Astrocyte (in vitro differentiated cells and primary cell): ENCODE measurements at regions not wholly inside any gene's neighbourhood (a gene's known extent, or its start where the extent isn't known, plus 50 kb on each side); places are given as distances from the start of the nearest gene placed in this dataset.

ENCODE experiments used
- DNase-seq: peaks from one replicate; pipeline ENCODE4 v3.0.0-alpha.2; 2010; ENCODE audit warnings: low read depth
- FAIRE-seq: peaks from 2 replicates; lab custom pipeline; 2011; peaks lifted over from hg19 to GRCh38; lab: Jason Lieb, UNC
- H2AFZ ChIP-seq: 2 replicates; pipeline ENCODE4 v1.6.0; 2012; ENCODE audit warnings: low read depth, low read length, inconsistent platforms
- H3K27ac ChIP-seq: 2 replicates; pipeline ENCODE4 v1.5.1; 2011; ENCODE audit warnings: low read depth, low read length, inconsistent platforms
- H3K27me3 ChIP-seq: 2 replicates; pipeline ENCODE4 v1.6.0; 2011; ENCODE audit warnings: low read length, inconsistent platforms; ENCODE audit not compliant: insufficient read depth
- H3K36me3 ChIP-seq: 2 replicates; pipeline ENCODE4 v1.5.1; 2011; ENCODE audit warnings: low read length, inconsistent platforms; ENCODE audit not compliant: insufficient read depth
- H3K4me1 ChIP-seq: 2 replicates; pipeline ENCODE4 v1.5.1; 2011; ENCODE audit warnings: low read length, inconsistent platforms; ENCODE audit not compliant: insufficient read depth
- H3K4me2 ChIP-seq: 2 replicates; pipeline ENCODE4 v1.6.0; 2012; ENCODE audit warnings: low read length, inconsistent platforms
- H3K4me3 ChIP-seq: 2 replicates; pipeline ENCODE4 v1.5.1; 2011; ENCODE audit warnings: low read depth, mild to moderate bottlenecking, low read length, inconsistent platforms; ENCODE audit not compliant: insufficient read depth
- H3K79me2 ChIP-seq: 2 replicates; pipeline ENCODE4 v1.6.0; 2012; ENCODE audit warnings: mild to moderate bottlenecking, low read length, inconsistent platforms; ENCODE audit not compliant: insufficient read depth
- H3K9ac ChIP-seq: 2 replicates; pipeline ENCODE4 v1.6.0; 2012; ENCODE audit warnings: mild to moderate bottlenecking, low read length, inconsistent platforms
- H3K9me3 ChIP-seq: 2 replicates; pipeline ENCODE4 v1.5.1; 2012; ENCODE audit warnings: low read depth, mild to moderate bottlenecking, low read length, inconsistent platforms; ENCODE audit not compliant: insufficient read depth
- H4K20me1 ChIP-seq: 2 replicates; pipeline ENCODE4 v1.6.0; 2012; ENCODE audit warnings: low read length, inconsistent platforms; ENCODE audit not compliant: insufficient read depth
- H3K27ac Mint-ChIP-seq: one replicate; pipeline ENCODE4 v1.8.0; 2021; ENCODE audit warnings: mild to moderate bottlenecking, mixed read lengths; ENCODE audit not compliant: unreplicated experiment
- H3K27me3 Mint-ChIP-seq: one replicate; pipeline ENCODE4 v1.8.0; 2021; ENCODE audit warnings: low read depth, mixed read lengths; ENCODE audit not compliant: unreplicated experiment
- H3K36me3 Mint-ChIP-seq: one replicate; pipeline ENCODE4 v1.8.0; 2021; ENCODE audit warnings: low read depth, mixed read lengths; ENCODE audit not compliant: unreplicated experiment
- H3K4me1 Mint-ChIP-seq: one replicate; pipeline ENCODE4 v1.8.0; 2021; ENCODE audit warnings: low read depth, mixed read lengths; ENCODE audit not compliant: unreplicated experiment
- H3K4me3 Mint-ChIP-seq: one replicate; pipeline ENCODE4 v1.8.0; 2021; ENCODE audit warnings: mild to moderate bottlenecking, moderate library complexity, mixed read lengths; ENCODE audit not compliant: unreplicated experiment
- H3K9me3 Mint-ChIP-seq: one replicate; pipeline ENCODE4 v1.8.0; 2021; ENCODE audit warnings: mild to moderate bottlenecking, mixed read lengths; ENCODE audit not compliant: unreplicated experiment
- CTCF ChIP-seq: IDR thresholded peaks from 2 replicates; pipeline ENCODE4 v1.5.1; 2011; ENCODE audit warnings: low read depth, mild to moderate bottlenecking, inconsistent platforms, low read length, moderate library complexity; ENCODE audit not compliant: insufficient read depth
- EZH2 ChIP-seq: IDR thresholded peaks from 2 replicates; pipeline ENCODE4 v1.6.1; 2012; ENCODE audit warnings: mild to moderate bottlenecking, low read length, inconsistent platforms; ENCODE audit not compliant: insufficient read depth

DNA sequence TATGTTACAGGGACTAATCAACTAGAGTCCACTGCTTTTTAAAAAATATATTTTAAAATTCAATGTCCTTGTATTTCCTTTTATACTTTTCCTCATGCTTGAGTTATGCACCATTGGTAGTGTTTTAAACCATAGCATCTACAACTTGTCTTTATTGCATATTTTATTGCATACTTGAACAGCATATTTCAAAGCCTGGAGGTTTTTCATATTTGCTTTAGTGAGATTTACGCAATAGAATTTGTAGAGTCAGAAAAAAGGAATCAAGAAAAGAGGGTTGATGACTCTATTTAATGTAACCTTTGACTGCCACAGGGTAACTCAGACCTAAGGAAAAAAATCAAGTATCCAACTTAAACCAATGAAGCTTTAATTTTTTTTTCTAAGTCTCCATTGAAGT, 1165.7 kb upstream of the IGFBP7 start:
- H3K36me3 ChIP-seq = no peaks in the 10 kb centered on the region
- no peaks in the 10 kb centered on the region for H3K79me2 ChIP-seq
- DNase-seq (no peak), FAIRE-seq (no peak)
- H3K9me3 ChIP-seq = peaks cover 2% of the 10 kb centered on the region
- Mint-ChIP-seq H3K4me3 (no peak overlapping the region), H3K27me3 (no peaks in the 10 kb centered on the region), H3K9me3 (no peaks in the 10 kb centered on the region), H3K27ac (no peak overlapping the region), H3K36me3 (no peaks in the 10 kb centered on the region), H3K4me1 (no peaks in the 10 kb centered on the region)
- H3K9ac ChIP-seq = no peak overlapping the region
- no peak overlapping the region for H3K27ac ChIP-seq
- H3K4me1 ChIP-seq = no peaks in the 10 kb centered on the region
- H4K20me1 ChIP-seq = no peaks in the 10 kb centered on the region
- no peak overlapping the region for H3K4me3 ChIP-seq
- H3K4me2 ChIP-seq = no peak overlapping the region
- H2AFZ ChIP-seq = no peak overlapping the region
- no peak for TF ChIP-seq CTCF
- no peak for TF ChIP-seq EZH2
- no peaks in the 10 kb centered on the region for H3K27me3 ChIP-seq

DNA sequence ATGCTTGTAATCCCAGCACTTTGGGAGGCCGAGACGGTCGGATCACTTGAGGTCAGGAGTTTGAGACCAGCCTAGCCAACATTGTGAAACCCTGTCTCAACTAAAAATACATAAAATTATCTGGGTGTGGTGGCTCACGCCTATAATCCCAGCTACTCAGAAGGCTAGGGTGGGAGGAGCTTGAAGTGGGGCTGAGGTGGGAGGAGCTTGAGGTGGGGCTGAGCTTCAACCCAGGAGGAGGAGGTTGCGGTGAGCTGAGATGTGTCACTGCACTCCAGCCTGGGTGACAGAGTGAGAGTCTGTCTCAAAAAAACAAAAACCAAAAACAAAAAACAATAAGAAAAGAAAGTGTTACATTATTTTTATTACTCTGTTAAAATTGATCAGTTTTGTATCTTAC, 1164.4 kb upstream of the IGFBP7 start:
- H3K4me2 ChIP-seq = no peak overlapping the region
- no peak for DNase-seq
- H3K27ac ChIP-seq = no peak overlapping the region
- Mint-ChIP-seq H3K4me1 (no peaks in the 10 kb centered on the region), H3K9me3 (no peaks in the 10 kb centered on the region), H3K27ac (no peak overlapping the region), H3K36me3 (no peaks in the 10 kb centered on the region), H3K4me3 (no peak overlapping the region), H3K27me3 (no peaks in the 10 kb centered on the region)
- H3K27me3 ChIP-seq = no peaks in the 10 kb centered on the region
- no peak for FAIRE-seq
- H3K9me3 ChIP-seq = peaks cover 2% of the 10 kb centered on the region
- no peaks in the 10 kb centered on the region for H3K36me3 ChIP-seq
- no peaks in the 10 kb centered on the region for H3K79me2 ChIP-seq
- no peaks in the 10 kb centered on the region for H3K4me1 ChIP-seq
- no peak overlapping the region for H3K4me3 ChIP-seq
- TF ChIP-seq CTCF (no peak), EZH2 (no peak)
- H2AFZ ChIP-seq = no peak overlapping the region
- no peak overlapping the region for H3K9ac ChIP-seq
- no peaks in the 10 kb centered on the region for H4K20me1 ChIP-seq

DNA sequence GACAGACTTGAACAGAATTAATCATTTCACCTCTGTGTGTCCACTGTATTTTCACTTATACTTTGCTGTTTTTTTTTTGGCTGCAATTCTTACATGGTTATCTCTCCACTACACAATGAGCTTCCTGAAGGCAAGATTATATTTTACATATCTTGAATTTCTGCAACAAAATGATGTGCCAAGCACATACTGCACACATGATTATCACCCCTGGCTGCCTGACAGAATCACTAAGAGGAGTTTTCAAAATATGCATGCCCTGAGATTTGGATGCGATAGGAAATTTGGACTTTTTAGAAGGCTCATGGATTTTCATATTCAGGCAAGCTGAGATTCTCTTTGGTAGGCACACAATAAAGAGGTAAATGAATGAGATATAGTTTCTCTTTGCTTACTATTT, 1162.1 kb upstream of the IGFBP7 start:
- H3K4me3 ChIP-seq = no peak overlapping the region
- peaks cover 2% of the 10 kb centered on the region for H3K9me3 ChIP-seq
- H3K79me2 ChIP-seq = no peaks in the 10 kb centered on the region
- H3K4me1 ChIP-seq = no peaks in the 10 kb centered on the region
- H3K27ac ChIP-seq = no peak overlapping the region
- no peaks in the 10 kb centered on the region for H3K27me3 ChIP-seq
- no peaks in the 10 kb centered on the region for H4K20me1 ChIP-seq
- H3K27ac Mint-ChIP-seq = no peak overlapping the region
- H3K4me1 Mint-ChIP-seq = no peaks in the 10 kb centered on the region
- H3K36me3 Mint-ChIP-seq = no peaks in the 10 kb centered on the region
- no peaks in the 10 kb centered on the region for H3K36me3 ChIP-seq
- H3K4me3 Mint-ChIP-seq = no peak overlapping the region
- no peak for TF ChIP-seq CTCF
- no peak for TF ChIP-seq EZH2
- no peak overlapping the region for H2AFZ ChIP-seq
- H3K4me2 ChIP-seq = no peak overlapping the region
- FAIRE-seq (no peak), DNase-seq (no peak)
- no peaks in the 10 kb centered on the region for H3K27me3 Mint-ChIP-seq
- H3K9ac ChIP-seq = no peak overlapping the region
- H3K9me3 Mint-ChIP-seq = no peaks in the 10 kb centered on the region
